ENCODE measurements at regions not wholly inside any gene's neighbourhood (a gene's known extent, or its start where the extent isn't known, plus 50 kb on each side); places are given as distances from the start of the nearest gene placed in this dataset.

DNA sequence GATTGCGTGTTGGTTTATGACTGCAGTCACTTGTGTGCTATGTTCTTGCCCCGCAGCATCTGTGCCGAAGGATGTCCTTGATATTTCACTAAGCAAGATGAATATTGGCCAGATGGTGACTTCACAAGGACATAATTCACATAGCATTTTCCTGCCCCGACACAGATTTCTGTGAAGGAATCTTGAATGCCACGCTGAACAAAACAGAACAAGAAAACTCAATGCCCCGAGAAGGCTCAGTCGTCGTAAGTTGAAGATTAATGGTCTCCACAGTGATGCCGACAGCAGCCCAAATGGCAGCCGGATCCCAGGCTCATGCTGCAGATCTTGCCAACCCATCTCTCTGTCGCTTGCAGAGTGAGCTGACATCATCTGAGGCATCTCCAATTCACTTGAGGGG lies 145.9 kb downstream of the CPEB2 start:
- H3K27me3 ChIP-seq (replicated peaks; ENCODE audit: insufficient read depth, low read length) = no peaks in the 10 kb centered on the region
- H3K4me3 ChIP-seq (ENCODE audit: low read length) = no peak overlapping the region
- no peak for DNase-seq
- TF ChIP-seq, protein P1, sequence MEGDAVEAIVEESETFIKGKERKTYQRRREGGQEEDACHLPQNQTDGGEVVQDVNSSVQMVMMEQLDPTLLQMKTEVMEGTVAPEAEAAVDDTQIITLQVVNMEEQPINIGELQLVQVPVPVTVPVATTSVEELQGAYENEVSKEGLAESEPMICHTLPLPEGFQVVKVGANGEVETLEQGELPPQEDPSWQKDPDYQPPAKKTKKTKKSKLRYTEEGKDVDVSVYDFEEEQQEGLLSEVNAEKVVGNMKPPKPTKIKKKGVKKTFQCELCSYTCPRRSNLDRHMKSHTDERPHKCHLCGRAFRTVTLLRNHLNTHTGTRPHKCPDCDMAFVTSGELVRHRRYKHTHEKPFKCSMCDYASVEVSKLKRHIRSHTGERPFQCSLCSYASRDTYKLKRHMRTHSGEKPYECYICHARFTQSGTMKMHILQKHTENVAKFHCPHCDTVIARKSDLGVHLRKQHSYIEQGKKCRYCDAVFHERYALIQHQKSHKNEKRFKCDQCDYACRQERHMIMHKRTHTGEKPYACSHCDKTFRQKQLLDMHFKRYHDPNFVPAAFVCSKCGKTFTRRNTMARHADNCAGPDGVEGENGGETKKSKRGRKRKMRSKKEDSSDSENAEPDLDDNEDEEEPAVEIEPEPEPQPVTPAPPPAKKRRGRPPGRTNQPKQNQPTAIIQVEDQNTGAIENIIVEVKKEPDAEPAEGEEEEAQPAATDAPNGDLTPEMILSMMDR (IDR thresholded peaks at IDR 0.05; ENCODE audit: low read length) = no peak
- TF ChIP-seq EZH2phosphoT487 (IDR thresholded peaks at IDR 0.05; ENCODE audit: low read length) (no peak), EZH2 (optimal IDR thresholded peaks at IDR 0.05; ENCODE audit: low read depth, low read length) (no peak)
- H3K9me3 ChIP-seq (replicated peaks; ENCODE audit: insufficient read depth, low read length) = no peaks in the 10 kb centered on the region
- H3K27ac ChIP-seq (ENCODE audit: low read length) = no peak overlapping the region
- H3F3A ChIP-seq (ENCODE audit: insufficient read depth, low read length) = no peaks in the 10 kb centered on the region
- H3K9me2 ChIP-seq (replicated peaks; ENCODE audit: insufficient read depth, low read length) = no peaks in the 10 kb centered on the region
- no peak overlapping the region for H3K9ac ChIP-seq (ENCODE audit: low read length)
- 0 out of 2 replicates have a peak, but pooled peaks cover 3% of the 10 kb centered on the region for H3K4me1 ChIP-seq (ENCODE audit: low read length)
- no peaks in the 10 kb centered on the region for H3K79me2 ChIP-seq (ENCODE audit: low read length)
- H3K36me3 ChIP-seq (replicated peaks; ENCODE audit: insufficient read depth, low read length) = no peaks in the 10 kb centered on the region
- H2AFZ ChIP-seq (ENCODE audit: low read length) = no peak overlapping the region
- no peaks in the 10 kb centered on the region for H4K20me1 ChIP-seq (ENCODE audit: insufficient read depth, low read length)
- no peak overlapping the region for H3K4me2 ChIP-seq (ENCODE audit: low read depth, low read length)

GRCh38 chr4:15148691-15149090 lies 146.4 kb downstream of the CPEB2 start:
- Histone ChIP-seq H3K9me2 (replicated peaks; ENCODE audit: insufficient read depth, low read length) (no peaks in the 10 kb centered on the region), H3K9me3 (replicated peaks; ENCODE audit: insufficient read depth, low read length) (no peaks in the 10 kb centered on the region), H3K9ac (ENCODE audit: low read length) (no peak overlapping the region), H2AFZ (ENCODE audit: low read length) (no peak overlapping the region), H3K4me2 (ENCODE audit: low read depth, low read length) (no peak overlapping the region), H3K79me2 (ENCODE audit: low read length) (no peaks in the 10 kb centered on the region), H3K36me3 (replicated peaks; ENCODE audit: insufficient read depth, low read length) (no peaks in the 10 kb centered on the region), H3F3A (ENCODE audit: insufficient read depth, low read length) (no peaks in the 10 kb centered on the region), H3K4me1 (ENCODE audit: low read length) (0 out of 2 replicates have a peak, but pooled peaks cover 3% of the 10 kb centered on the region), H3K27ac (ENCODE audit: low read length) (no peak overlapping the region), H4K20me1 (ENCODE audit: insufficient read depth, low read length) (no peaks in the 10 kb centered on the region), H3K27me3 (replicated peaks; ENCODE audit: insufficient read depth, low read length) (no peaks in the 10 kb centered on the region), H3K4me3 (ENCODE audit: low read length) (no peak overlapping the region)
- DNase-seq = no peak
- no peak for TF ChIP-seq EZH2phosphoT487 (IDR thresholded peaks at IDR 0.05; ENCODE audit: low read length)
- no peak for TF ChIP-seq EZH2 (optimal IDR thresholded peaks at IDR 0.05; ENCODE audit: low read depth, low read length)
- TF ChIP-seq, protein P1 (IDR thresholded peaks at IDR 0.05; ENCODE audit: low read length) = no peak

- no peak for TF ChIP-seq EZH2phosphoT487 (IDR thresholded peaks at IDR 0.05; ENCODE audit: low read length)
- TF ChIP-seq, protein P1 (IDR thresholded peaks at IDR 0.05; ENCODE audit: low read length) = no peak
- no peak for TF ChIP-seq EZH2 (optimal IDR thresholded peaks at IDR 0.05; ENCODE audit: low read depth, low read length)
- no peaks in the 10 kb centered on the region for H3K79me2 ChIP-seq (ENCODE audit: low read length)
- H2AFZ ChIP-seq (ENCODE audit: low read length) = no peak overlapping the region
- H3K9ac ChIP-seq (ENCODE audit: low read length) = no peak overlapping the region
- H3K9me2 ChIP-seq (replicated peaks; ENCODE audit: insufficient read depth, low read length) = no peaks in the 10 kb centered on the region
- no peaks in the 10 kb centered on the region for H3K27me3 ChIP-seq (replicated peaks; ENCODE audit: insufficient read depth, low read length)
- no peak for DNase-seq
- H3K9me3 ChIP-seq (replicated peaks; ENCODE audit: insufficient read depth, low read length) = no peaks in the 10 kb centered on the region
- no peak overlapping the region for H3K4me3 ChIP-seq (ENCODE audit: low read length)
- H3K36me3 ChIP-seq (replicated peaks; ENCODE audit: insufficient read depth, low read length) = no peaks in the 10 kb centered on the region
- no peaks in the 10 kb centered on the region for H3F3A ChIP-seq (ENCODE audit: insufficient read depth, low read length)
- no peaks in the 10 kb centered on the region for H4K20me1 ChIP-seq (ENCODE audit: insufficient read depth, low read length)
- 0 out of 2 replicates have a peak, but pooled peaks cover 3% of the 10 kb centered on the region for H3K4me1 ChIP-seq (ENCODE audit: low read length)
- H3K4me2 ChIP-seq (ENCODE audit: low read depth, low read length) = no peak overlapping the region
- no peak overlapping the region for H3K27ac ChIP-seq (ENCODE audit: low read length)
Measured at GRCh38 chr4:15149234-15149838, 147.1 kb downstream of the CPEB2 start.
